ENCODE measurements at regions not wholly inside any gene's neighbourhood (a gene's known extent, or its start where the extent isn't known, plus 50 kb on each side); places are given as distances from the start of the nearest gene placed in this dataset.

GRCh38 chr12:124452576-124453331 lies 114.7 kb downstream of the NCOR2 start:
- WGBS, 4 donors = 76 to 83% (median 80%) methylated on average over 13 to 21 of the region's 21 CpGs
- Histone ChIP-seq H3K4me1 (peaks cover 16 to 72% (median 57%) of the 10 kb centered on the region in 12 donors), H3K27ac (peak overlapping the region; percentile 37 to 94 (median 90)), H3K36me3 (peaks cover 0 to 51% (median 20%) of the 10 kb centered on the region in 9 donors), H3K27me3 (no peaks in the 10 kb centered on the region), H3K4me3 (peak overlapping the region in 2 of 12 donors; percentile 18 to 38), H3K9me3 (no peaks in the 10 kb centered on the region)
- intact Hi-C loops (cut with DNase I) = loop anchor here in 3 of 10 donors (5.0 to 10.0 kb wide), 5 partner anchors 62 to 315 kb away; partner anchors contain the start of gene NCOR2 (in 3 of the 3)
- peak in 1 of 5 donors; percentile 24 for DNase-seq
- ATAC-seq = peak in 1 of 4 donors; percentile 0
- TF ChIP-seq POLR2A (IDR thresholded peaks at IDR 0.05) (no peak), CTCF (IDR thresholded peaks at IDR 0.05) (no peak)

GRCh38 chr12:124451637-124452243 lies 115.7 kb downstream of the NCOR2 start:
- Histone ChIP-seq H3K27me3 (no peaks in the 10 kb centered on the region), H3K4me1 (peaks cover 14 to 62% (median 47%) of the 10 kb centered on the region in 12 donors), H3K36me3 (peaks cover 0 to 60% (median 27%) of the 10 kb centered on the region in 9 donors), H3K27ac (no peak overlapping the region), H3K4me3 (no peak overlapping the region), H3K9me3 (no peaks in the 10 kb centered on the region)
- intact Hi-C loops (cut with DNase I) = loop anchor here in 3 of 10 donors (5.0 to 10.0 kb wide), 5 partner anchors 63 to 316 kb away; partner anchors contain the start of gene NCOR2 (in 3 of the 3)
- TF ChIP-seq CTCF (IDR thresholded peaks at IDR 0.05) (no peak), POLR2A (IDR thresholded peaks at IDR 0.05) (no peak)
- 68 to 90% (median 77%) methylated on average over 10 to 12 of the region's 12 CpGs for WGBS, 4 donors
- DNase-seq = peak in 2 of 5 donors; percentile 22 to 29
- no peak for ATAC-seq

- no peak overlapping the region for H3K4me3 ChIP-seq
- no peak overlapping the region for H3K27ac ChIP-seq
- TF ChIP-seq CTCF (IDR thresholded peaks at IDR 0.05) = no peak
- no peak for TF ChIP-seq POLR2A (IDR thresholded peaks at IDR 0.05)
- H3K36me3 ChIP-seq = peaks cover 0 to 62% (median 27%) of the 10 kb centered on the region in 9 donors
- ATAC-seq (no peak), DNase-seq (peak in 1 of 5 donors; percentile 15)
- H3K27me3 ChIP-seq = no peaks in the 10 kb centered on the region
- intact Hi-C loops (cut with DNase I) = loop anchor here in 3 of 10 donors (5.0 to 10.0 kb wide), 5 partner anchors 64 to 316 kb away; partner anchors contain the start of gene NCOR2 (in 3 of the 3)
- WGBS, 4 donors = 91 to 99% (median 95%) methylated on average over 7 to 11 of the region's 11 CpGs
- no peaks in the 10 kb centered on the region for H3K9me3 ChIP-seq
- H3K4me1 ChIP-seq = peaks cover 14 to 55% (median 41%) of the 10 kb centered on the region in 12 donors
These were observed 116.4 kb downstream of the NCOR2 start for GRCh38 chr12:124451016-124451415.

- peaks cover 14 to 49% (median 35%) of the 10 kb centered on the region in 12 donors for H3K4me1 ChIP-seq
- intact Hi-C loops (cut with DNase I) = loop anchor here in 3 of 10 donors (5.0 to 10.0 kb wide), 5 partner anchors 64 to 317 kb away; partner anchors contain the start of gene NCOR2 (in 3 of the 3)
- no peaks in the 10 kb centered on the region for H3K9me3 ChIP-seq
- no peak overlapping the region for H3K4me3 ChIP-seq
- no peak overlapping the region for H3K27ac ChIP-seq
- WGBS, 4 donors = 92 to 99% (median 95%) methylated on average over 15 of the region's 15 CpGs
- TF ChIP-seq CTCF (IDR thresholded peaks at IDR 0.05) (no peak), POLR2A (IDR thresholded peaks at IDR 0.05) (no peak)
- peaks cover 0 to 63% (median 34%) of the 10 kb centered on the region in 9 donors for H3K36me3 ChIP-seq
- no peaks in the 10 kb centered on the region for H3K27me3 ChIP-seq
- ATAC-seq (no peak), DNase-seq (peak in 1 of 5 donors; percentile 18)
These were observed 117.0 kb downstream of the NCOR2 start for GRCh38 chr12:124450376-124450750.
